HEK293T (cell line): ENCODE measurements at regions not wholly inside any gene's neighbourhood (a gene's known extent, or its start where the extent isn't known, plus 50 kb on each side); places are given as distances from the start of the nearest gene placed in this dataset.

Experiments used
- BHLHE40 ChIP-seq: fragments of 450-650 bp; IDR thresholded peaks from 2 replicates; pipeline ENCODE4 v1.6.1; 2016; ENCODE audit warnings: mild to moderate bottlenecking, moderate library complexity, borderline replicate concordance
- CTBP1 ChIP-seq: fragments of 450-650 bp; IDR thresholded peaks from 2 replicates; pipeline ENCODE4 v1.6.1; 2016; ENCODE audit warnings: borderline replicate concordance
- ELF4 ChIP-seq: fragments of 450-650 bp; IDR thresholded peaks from 2 replicates; pipeline ENCODE4 v1.6.1; 2017; ENCODE audit warnings: antibody characterized with exemption
- SP1 ChIP-seq: fragments of 450-650 bp; IDR thresholded peaks from 2 replicates; pipeline ENCODE4 v1.6.1; 2017

DNA sequence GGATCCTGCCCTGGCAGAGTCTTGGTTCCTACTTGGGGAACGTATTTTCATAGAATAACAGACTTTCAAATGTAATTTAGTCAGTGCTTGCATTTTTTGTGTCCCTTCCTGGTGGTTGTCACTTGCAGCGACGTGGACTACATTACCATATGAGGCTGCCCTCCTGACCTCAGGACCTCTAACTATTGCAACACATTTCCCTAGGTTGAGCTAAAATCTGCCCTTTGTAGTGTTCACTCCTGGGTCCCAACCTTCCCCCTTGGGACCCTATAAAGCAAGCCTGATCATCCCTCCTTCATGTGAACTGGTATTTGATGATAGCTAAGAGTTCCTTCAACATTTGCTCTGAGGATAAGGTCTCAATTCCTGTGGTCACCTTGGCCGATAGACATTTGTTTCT is 95.6 kb upstream of the CACNA1E start:
- no peak for TF ChIP-seq BHLHE40
- TF ChIP-seq CTBP1, result no peak
- no peak for TF ChIP-seq ELF4
- TF ChIP-seq SP1, result no peak
